ENCODE measurements at regions not wholly inside any gene's neighbourhood (a gene's known extent, or its start where the extent isn't known, plus 50 kb on each side); places are given as distances from the start of the nearest gene placed in this dataset.

- Histone ChIP-seq H3K4me1 (ENCODE audit: insufficient read depth, low read length) (no peaks in the 10 kb centered on the region), H3K36me3 (replicated peaks in 1 of 2; ENCODE audit: control insufficient read depth in 1 of 2, insufficient read depth in 2 of 2, low read length in 2 of 2) (no peaks in the 10 kb centered on the region), H3K9me3 (ENCODE audit: low read length) (no peaks in the 10 kb centered on the region), H3K27ac (ENCODE audit: extremely low read length, insufficient read depth, low read length) (no peak overlapping the region), H2AFZ (ENCODE audit: low read length) (no peak overlapping the region), H3K9ac (ENCODE audit: insufficient read depth, low read depth, low read length) (no peak overlapping the region), H3K4me2 (ENCODE audit: low read depth, low read length) (no peak overlapping the region), H3K27me3 (ENCODE audit: control insufficient read depth in 1 of 2, insufficient read depth in 2 of 2, low read length in 2 of 2) (no peaks in the 10 kb centered on the region), H3K4me3 (replicated peaks in 1 of 3; ENCODE audit: insufficient read depth in 1 of 3, low read depth in 2 of 3, low read length in 3 of 3) (no peak overlapping the region), H4K20me1 (ENCODE audit: insufficient read depth, low read length) (no peaks in the 10 kb centered on the region), H3K79me2 (ENCODE audit: insufficient read depth, low read length) (no peaks in the 10 kb centered on the region)
- WGBS (ENCODE audit: low lambda C conversion rate) = 0% methylated on average over 3 of the region's 3 CpGs
- CTCF ChIA-PET (ENCODE audit: low intra/inter-chr PET ratio, low total read pairs) = no interaction called here
- POLR2A ChIA-PET = no interaction called here
- BruUV-seq (replicated peaks) = no TSS peak
- intact Hi-C loops (cut with micrococcal nuclease; ENCODE audit: unreplicated experiment) = no loop called here
- FAIRE-seq (no peak), ATAC-seq (no peak), DNase-seq (ENCODE audit: low spot score) (no peak)
- TF ChIP-seq FOXC1 (CRISPR knock-in tag; IDR thresholded peaks at IDR 0.05; ENCODE audit: borderline replicate concordance) (no peak), SSRP1 (CRISPR knock-in tag; IDR thresholded peaks at IDR 0.05) (no peak), RAD51 (IDR thresholded peaks at IDR 0.05; ENCODE audit: borderline replicate concordance) (no peak), ZNF263 (CRISPR knock-in tag; IDR thresholded peaks at IDR 0.05) (no peak), ZBTB14 (CRISPR knock-in tag; IDR thresholded peaks at IDR 0.05) (no peak), RXRB (CRISPR knock-in tag; IDR thresholded peaks at IDR 0.05; ENCODE audit: borderline replicate concordance) (no peak)
- in situ Hi-C loops (cut with HindIII; ENCODE audit: extremely low pct_ligation_motif_present, low pct_unique_long_range_greater_than_20kb) = no loop called here
These were observed 197.6 kb downstream of the ASB9 start for GRCh38 chrX:15072259-15072658.

GRCh38 chrX:15059474-15059873, 186.3 kb downstream of the MOSPD2 start:
- TF ChIP-seq ZBTB7B (CRISPR knock-in tag; IDR thresholded peaks at IDR 0.05) (no peak), MAZ (IDR thresholded peaks at IDR 0.05; ENCODE audit: borderline replicate concordance, low read depth, low read length) (no peak), MAZ (CRISPR knock-in tag; IDR thresholded peaks at IDR 0.05; ENCODE audit: low read depth) (no peak), KDM5A (IDR thresholded peaks at IDR 0.05; ENCODE audit: borderline replicate concordance, low read length) (no peak), BHLHE40 (IDR thresholded peaks at IDR 0.05; ENCODE audit: low read length) (no peak), ZNF326 (CRISPR knock-in tag; IDR thresholded peaks at IDR 0.05; ENCODE audit: borderline replicate concordance) (no peak), ZNF136 (CRISPR knock-in tag; IDR thresholded peaks at IDR 0.05; ENCODE audit: low read depth) (no peak), RBAK (CRISPR knock-in tag; IDR thresholded peaks at IDR 0.05) (no peak), TGIF2 (CRISPR knock-in tag; IDR thresholded peaks at IDR 0.05) (no peak), ZNF784 (CRISPR knock-in tag; IDR thresholded peaks at IDR 0.05; ENCODE audit: borderline replicate concordance) (no peak), ZNF138 (CRISPR knock-in tag; IDR thresholded peaks at IDR 0.05; ENCODE audit: low read depth) (no peak), BORCS8-MEF2B (CRISPR knock-in tag; IDR thresholded peaks at IDR 0.05) (no peak), WIZ (CRISPR knock-in tag; IDR thresholded peaks at IDR 0.05) (no peak), HNRNPH1 (optimal IDR thresholded peaks at IDR 0.05; ENCODE audit: low read depth, low read length) (no peak), ZNF777 (CRISPR knock-in tag; IDR thresholded peaks at IDR 0.05) (no peak)
- ChIA-PET POLR2A (no interaction called here), CTCF (ENCODE audit: low intra/inter-chr PET ratio, low total read pairs) (no interaction called here)
- FAIRE-seq (no peak), ATAC-seq (no peak), DNase-seq (ENCODE audit: low spot score) (no peak)
- Histone ChIP-seq H3K9me3 (ENCODE audit: low read length) (no peaks in the 10 kb centered on the region), H3K79me2 (ENCODE audit: insufficient read depth, low read length) (no peaks in the 10 kb centered on the region), H3K4me3 (replicated peaks in 1 of 3; ENCODE audit: insufficient read depth in 1 of 3, low read depth in 2 of 3, low read length in 3 of 3) (no peak overlapping the region), H3K36me3 (replicated peaks in 1 of 2; ENCODE audit: control insufficient read depth in 1 of 2, insufficient read depth in 2 of 2, low read length in 2 of 2) (no peaks in the 10 kb centered on the region), H3K4me1 (ENCODE audit: insufficient read depth, low read length) (no peaks in the 10 kb centered on the region), H4K20me1 (ENCODE audit: insufficient read depth, low read length) (no peaks in the 10 kb centered on the region), H3K27ac (ENCODE audit: extremely low read length, insufficient read depth, low read length) (no peak overlapping the region), H3K4me2 (ENCODE audit: low read depth, low read length) (no peak overlapping the region), H2AFZ (ENCODE audit: low read length) (no peak overlapping the region), H3K9ac (ENCODE audit: insufficient read depth, low read depth, low read length) (no peak overlapping the region), H3K27me3 (ENCODE audit: control insufficient read depth in 1 of 2, insufficient read depth in 2 of 2, low read length in 2 of 2) (no peaks in the 10 kb centered on the region)
- WGBS (ENCODE audit: low lambda C conversion rate) = 47% methylated on average over 2 of the region's 2 CpGs
- intact Hi-C loops (cut with micrococcal nuclease; ENCODE audit: unreplicated experiment) (no loop called here), in situ Hi-C loops (cut with HindIII; ENCODE audit: extremely low pct_ligation_motif_present, low pct_unique_long_range_greater_than_20kb) (no loop called here)
- BruUV-seq (replicated peaks) = no TSS peak

Measured in HepG2 (cell line).